Skeletal muscle satellite cell (primary cell): ENCODE measurements at regions not wholly inside any gene's neighbourhood (a gene's known extent, or its start where the extent isn't known, plus 50 kb on each side); places are given as distances from the start of the nearest gene placed in this dataset.

Source experiments
- H3K27me3 ChIP-seq: 2 replicates; pipeline ENCODE4 v1.7.0; 2013; ENCODE audit warnings: low read length; ENCODE audit not compliant: control insufficient read depth, insufficient read depth
- H3K36me3 ChIP-seq: 2 replicates; pipeline ENCODE4 v1.7.0; 2013; ENCODE audit warnings: mild to moderate bottlenecking, control low read depth, low read length; ENCODE audit not compliant: insufficient read depth
- H3K4me1 ChIP-seq: 2 replicates; pipeline ENCODE4 v1.7.0; 2013; ENCODE audit warnings: low read length; ENCODE audit not compliant: control insufficient read depth, insufficient read depth
- H3K4me2 ChIP-seq: 2 replicates; pipeline ENCODE4 v1.7.0; 2013; ENCODE audit warnings: mild to moderate bottlenecking, low read length
- H3K4me3 ChIP-seq: 2 replicates; pipeline ENCODE4 v1.7.0; 2013; ENCODE audit warnings: low read length
- H3K9ac ChIP-seq: 2 replicates; pipeline ENCODE4 v1.7.0; 2013; ENCODE audit warnings: mild to moderate bottlenecking, low read depth, low read length, moderate library complexity
- H3K9me3 ChIP-seq: replicated peaks from 2 replicates; pipeline ENCODE4 v1.7.0; 2013; ENCODE audit warnings: mild to moderate bottlenecking, control low read depth, low read length

- Histone ChIP-seq H3K9ac (no peak overlapping the region), H3K36me3 (no peaks in the 10 kb centered on the region), H3K27me3 (no peaks in the 10 kb centered on the region), H3K4me3 (no peak overlapping the region), H3K9me3 (no peaks in the 10 kb centered on the region), H3K4me1 (peaks cover 11% of the 10 kb centered on the region), H3K4me2 (no peak overlapping the region)
Measured at GRCh38 chr12:67761566-67761965, 113.0 kb downstream of the DYRK2 start.

- peaks cover 12% of the 10 kb centered on the region for H3K4me1 ChIP-seq
- no peaks in the 10 kb centered on the region for H3K36me3 ChIP-seq
- no peak overlapping the region for H3K4me3 ChIP-seq
- no peak overlapping the region for H3K9ac ChIP-seq
- H3K27me3 ChIP-seq: no peaks in the 10 kb centered on the region
- no peak overlapping the region for H3K4me2 ChIP-seq
- H3K9me3 ChIP-seq: no peaks in the 10 kb centered on the region
Measured at GRCh38 chr12:67764055-67764454, 115.5 kb downstream of the DYRK2 start.

GRCh38 chr12:67764946-67765619, 116.5 kb downstream of the DYRK2 start:
- Histone ChIP-seq H3K9ac (no peak overlapping the region), H3K27me3 (no peaks in the 10 kb centered on the region), H3K36me3 (no peaks in the 10 kb centered on the region), H3K4me2 (no peak overlapping the region), H3K4me3 (no peak overlapping the region), H3K9me3 (no peaks in the 10 kb centered on the region), H3K4me1 (peaks cover 12% of the 10 kb centered on the region)

- peak overlapping the region; percentile 34 for H3K4me3 ChIP-seq
- H3K27me3 ChIP-seq: no peaks in the 10 kb centered on the region
- peaks cover 12% of the 10 kb centered on the region for H3K4me1 ChIP-seq
- no peaks in the 10 kb centered on the region for H3K9me3 ChIP-seq
- no peaks in the 10 kb centered on the region for H3K36me3 ChIP-seq
- no peak overlapping the region for H3K9ac ChIP-seq
- H3K4me2 ChIP-seq: peak overlapping the region; percentile 25
Measured at GRCh38 chr12:67765776-67766766, 117.5 kb downstream of the DYRK2 start.

GRCh38 chr12:67772267-67773169, 124.0 kb downstream of the DYRK2 start:
- Histone ChIP-seq H3K4me3 (no peak overlapping the region), H3K4me2 (peak overlapping the region; percentile 15), H3K4me1 (peaks cover 10% of the 10 kb centered on the region), H3K27me3 (no peaks in the 10 kb centered on the region), H3K36me3 (no peaks in the 10 kb centered on the region), H3K9ac (no peak overlapping the region), H3K9me3 (no peaks in the 10 kb centered on the region)

- H3K4me1 ChIP-seq: peaks cover 10% of the 10 kb centered on the region
- no peaks in the 10 kb centered on the region for H3K36me3 ChIP-seq
- no peaks in the 10 kb centered on the region for H3K9me3 ChIP-seq
- H3K4me3 ChIP-seq: no peak overlapping the region
- H3K9ac ChIP-seq: no peak overlapping the region
- no peaks in the 10 kb centered on the region for H3K27me3 ChIP-seq
- H3K4me2 ChIP-seq: no peak overlapping the region
Measured at GRCh38 chr12:67773896-67774295, 125.4 kb downstream of the DYRK2 start.

GRCh38 chr12:67774983-67775587, 126.5 kb downstream of the DYRK2 start:
- peaks cover 10% of the 10 kb centered on the region for H3K4me1 ChIP-seq

GRCh38 chr12:67780580-67781084, 132.1 kb downstream of the DYRK2 start:
- H3K4me2 ChIP-seq: no peak overlapping the region
- H3K4me1 ChIP-seq: no peaks in the 10 kb centered on the region
- H3K27me3 ChIP-seq: no peaks in the 10 kb centered on the region
- no peaks in the 10 kb centered on the region for H3K36me3 ChIP-seq
- no peak overlapping the region for H3K9ac ChIP-seq
- H3K9me3 ChIP-seq: no peaks in the 10 kb centered on the region
- no peak overlapping the region for H3K4me3 ChIP-seq

More at GRCh38 chr12:67774983-67775587, 126.5 kb downstream of the DYRK2 start:
- Histone ChIP-seq H3K9ac (no peak overlapping the region), H3K27me3 (no peaks in the 10 kb centered on the region), H3K4me3 (no peak overlapping the region), H3K36me3 (no peaks in the 10 kb centered on the region), H3K9me3 (no peaks in the 10 kb centered on the region), H3K4me2 (no peak overlapping the region)

- H3K4me1 ChIP-seq: no peaks in the 10 kb centered on the region
- no peak overlapping the region for H3K4me2 ChIP-seq
- no peaks in the 10 kb centered on the region for H3K9me3 ChIP-seq
- no peak overlapping the region for H3K9ac ChIP-seq
- H3K4me3 ChIP-seq: no peak overlapping the region
- H3K36me3 ChIP-seq: no peaks in the 10 kb centered on the region
- H3K27me3 ChIP-seq: no peaks in the 10 kb centered on the region
Measured at GRCh38 chr12:67782573-67782972, 134.0 kb downstream of the DYRK2 start.

GRCh38 chr12:67783393-67783792, 134.8 kb downstream of the DYRK2 start:
- no peak overlapping the region for H3K4me3 ChIP-seq
- no peak overlapping the region for H3K4me2 ChIP-seq
- H3K9me3 ChIP-seq: no peaks in the 10 kb centered on the region
- H3K9ac ChIP-seq: no peak overlapping the region
- no peaks in the 10 kb centered on the region for H3K4me1 ChIP-seq
- H3K27me3 ChIP-seq: no peaks in the 10 kb centered on the region
- H3K36me3 ChIP-seq: no peaks in the 10 kb centered on the region
